IMR-90 (cell line): ENCODE measurements at regions not wholly inside any gene's neighbourhood (a gene's known extent, or its start where the extent isn't known, plus 50 kb on each side); places are given as distances from the start of the nearest gene placed in this dataset.

Source experiments
- ATAC-seq: fragments of 200-7000 bp; cut with Tn5 transposase; 2 replicates; pipeline ENCODE4 v1.9.1; 2020; ENCODE audit warnings: low read depth, mild to moderate bottlenecking, moderate library complexity
- BruUV-seq: library from RNA; stranded (reverse); fragments of 400-500 nt; replicated peaks from 2 replicates; lab custom pipeline; 2021; lab: Mats Ljungman, UMichigan
- CTCF ChIA-PET: fragments of 300-600 bp; formaldehyde crosslinking; extraction: SDS; loops from one replicate; lab custom pipeline; 2021; ENCODE audit warnings: antibody characterized with exemption; lab: Yijun Ruan, JAX
- POLR2A ChIA-PET: fragments of 300-600 bp; sonication (Branson Sonifier 250); formaldehyde crosslinking; loops from one replicate; lab custom pipeline; 2022; ENCODE audit warnings: antibody characterized with exemption; ENCODE audit not compliant: unreplicated experiment; lab: Charles Lee
- DNase-seq: peaks from one replicate; pipeline ENCODE4 v3.0.0; 2013
- H2AFZ ChIP-seq: replicated peaks from 2 replicates; pipeline ENCODE3; 2013; ENCODE audit warnings: low read length, mild to moderate bottlenecking; ENCODE audit not compliant: poor library complexity
- H2AK5ac ChIP-seq: 2 replicates; pipeline ENCODE4 v1.6.1; 2013; ENCODE audit warnings: low read depth, low read length, inconsistent platforms
- H2AK9ac ChIP-seq: replicated peaks from 2 replicates; pipeline ENCODE3; 2013; ENCODE audit warnings: mild to moderate bottlenecking, low read depth, low read length, moderate library complexity; ENCODE audit not compliant: poor library complexity
- H2BK120ac ChIP-seq: 2 replicates; pipeline ENCODE4 v1.6.1; 2013; ENCODE audit warnings: low read depth, low read length, inconsistent platforms
- H2BK15ac ChIP-seq: 3 replicates; pipeline ENCODE4 v1.6.1; 2013; ENCODE audit warnings: low read depth, low read length, inconsistent platforms
- H2BK20ac ChIP-seq: 2 replicates; pipeline ENCODE4 v1.6.1; 2013; ENCODE audit warnings: low read depth, mild to moderate bottlenecking, inconsistent platforms, low read length, moderate library complexity
- H2BK5ac ChIP-seq: 2 replicates; pipeline ENCODE4 v1.6.1; 2013; ENCODE audit warnings: mild to moderate bottlenecking, low read depth, low read length, inconsistent platforms; ENCODE audit not compliant: poor library complexity, severe bottlenecking
- H3K14ac ChIP-seq: replicated peaks from 2 replicates; pipeline ENCODE4 v1.6.1; 2013; ENCODE audit warnings: low read depth, low read length, inconsistent platforms
- H3K18ac ChIP-seq: 2 replicates; pipeline ENCODE4 v1.6.1; 2013; ENCODE audit warnings: low read depth, low read length, control low read depth
- H3K23ac ChIP-seq: 2 replicates; pipeline ENCODE4 v1.6.1; 2013; ENCODE audit warnings: low read depth, low read length, inconsistent platforms
- H3K27ac ChIP-seq: 2 replicates; pipeline ENCODE4 v1.5.1; 2013; ENCODE audit warnings: mild to moderate bottlenecking, control low read depth, low read length; ENCODE audit not compliant: insufficient read depth
- H3K27me3 ChIP-seq: 2 replicates; pipeline ENCODE4 v1.6.1; 2013; ENCODE audit warnings: low read length; ENCODE audit not compliant: control insufficient read depth, insufficient read depth
- H3K36me3 ChIP-seq: 2 replicates; pipeline ENCODE4 v1.6.1; 2013; ENCODE audit warnings: low read length, mixed read lengths; ENCODE audit not compliant: control insufficient read depth, insufficient read depth
- H3K4ac ChIP-seq: 2 replicates; pipeline ENCODE4 v1.6.1; 2013; ENCODE audit warnings: low read depth, low read length, inconsistent platforms
- H3K4me1 ChIP-seq: 2 replicates; pipeline ENCODE4 v1.6.1; 2013; ENCODE audit warnings: low read length, mixed read lengths; ENCODE audit not compliant: control insufficient read depth, insufficient read depth
- H3K4me2 ChIP-seq: 2 replicates; pipeline ENCODE4 v1.6.1; 2013; ENCODE audit warnings: low read depth, mild to moderate bottlenecking, control low read depth, low read length, moderate library complexity
- H3K4me3 ChIP-seq: 2 replicates; pipeline ENCODE4 v1.5.1; 2013; ENCODE audit warnings: low read depth, mild to moderate bottlenecking, control low read depth, low read length, moderate library complexity; ENCODE audit not compliant: insufficient read depth
- H3K56ac ChIP-seq: 2 replicates; pipeline ENCODE4 v1.6.1; 2013; ENCODE audit warnings: low read length, inconsistent platforms; ENCODE audit not compliant: insufficient read depth; ENCODE audit errors: extremely low read depth
- H3K79me1 ChIP-seq, 2 experiments: 2 replicates each; pipeline ENCODE4 v1.6.1; 2013; ENCODE audit warnings: low read length in 2 of 2, inconsistent platforms in 1 of 2, low read depth in 1 of 2
- H3K9ac ChIP-seq: 2 replicates; pipeline ENCODE4 v1.6.1; 2013; ENCODE audit warnings: low read depth, low read length, control low read depth
- H3K9me1 ChIP-seq: 2 replicates; pipeline ENCODE4 v1.6.1; 2013; ENCODE audit warnings: low read length, inconsistent platforms; ENCODE audit not compliant: insufficient read depth
- H3K9me3 ChIP-seq: 2 replicates; pipeline ENCODE4 v1.6.1; 2013; ENCODE audit warnings: low read length; ENCODE audit not compliant: control insufficient read depth, insufficient read depth
- H4K20me1 ChIP-seq: 2 replicates; pipeline ENCODE4 v1.6.1; 2013; ENCODE audit warnings: low read length, inconsistent platforms; ENCODE audit not compliant: insufficient read depth
- H4K5ac ChIP-seq: 2 replicates; pipeline ENCODE4 v1.6.1; 2013; ENCODE audit warnings: mild to moderate bottlenecking, low read depth, low read length, control low read depth
- H4K8ac ChIP-seq, 2 experiments: 2 replicates each; pipeline ENCODE4 v1.6.1; 2013; ENCODE audit warnings: low read depth in 2 of 2, low read length in 2 of 2, control low read depth in 1 of 2, inconsistent platforms in 1 of 2
- H4K91ac ChIP-seq: 2 replicates; pipeline ENCODE4 v1.6.1; 2013; ENCODE audit warnings: low read depth, low read length, inconsistent platforms; ENCODE audit not compliant: insufficient read depth
- RAD21 ChIP-seq: IDR thresholded peaks from 2 replicates; pipeline ENCODE4 v1.6.1; 2012; ENCODE audit warnings: low read length, improper control_type of control experiment
- dilution Hi-C: fragments of 300-500 bp; cut with HindIII; formaldehyde crosslinking; loops from one replicate; pipeline ENCODE4 v1.14.3; 2018; ENCODE audit warnings: low sequenced_read_pairs; ENCODE audit not compliant: unreplicated experiment
- in situ Hi-C: fragments of 300-500 bp; cut with MboI; formaldehyde crosslinking; loops from 3 replicates; pipeline ENCODE4 v1.14.3; 2019; ENCODE audit warnings: low sequenced_read_pairs, inconsistent platforms, mixed read lengths
- intact Hi-C: fragments of 100-400 bp; cut with micrococcal nuclease; formaldehyde crosslinking; loops from 2 replicates; pipeline ENCODE4 v1.10.0; 2022

GRCh38 chr6:102942206-102942605 lies 1548.7 kb downstream of the GRIK2 start:
- DNase-seq (no peak), ATAC-seq (no peak)
- Histone ChIP-seq H2BK5ac (no peak overlapping the region), H2BK20ac (no peak overlapping the region), H3K4me3 (no peak overlapping the region), H3K9me1 (no peaks in the 10 kb centered on the region), H4K20me1 (no peaks in the 10 kb centered on the region), H2AFZ (no peak overlapping the region), H4K91ac (no peak overlapping the region), H3K9ac (no peak overlapping the region), H3K56ac (no peak overlapping the region), H3K9me3 (0 out of 2 replicates have a peak, but pooled peaks cover 2% of the 10 kb centered on the region), H3K4me1 (no peaks in the 10 kb centered on the region), H3K14ac (no peak overlapping the region), H4K8ac (no peak overlapping the region), H3K4me2 (no peak overlapping the region), H3K27ac (no peak overlapping the region), H2BK120ac (no peak overlapping the region), H2AK5ac (no peak overlapping the region), H3K4ac (no peak overlapping the region), H3K27me3 (no peaks in the 10 kb centered on the region), H4K5ac (no peak overlapping the region), H3K23ac (no peak overlapping the region), H2AK9ac (no peak overlapping the region), H2BK15ac (no peak overlapping the region), H3K79me1 (no peaks in the 10 kb centered on the region), H3K18ac (no peak overlapping the region), H3K36me3 (no peaks in the 10 kb centered on the region)
- ChIA-PET CTCF (no interaction called here), POLR2A (no interaction called here)
- no peak for TF ChIP-seq RAD21
- in situ Hi-C loops (no loop called here), intact Hi-C loops (no loop called here), dilution Hi-C loops (no loop called here)
- BruUV-seq = no TSS peak
